CD4-positive, alpha-beta T cell treated with Interleukin-17A for 4 hours (primary cell): ENCODE measurements at regions not wholly inside any gene's neighbourhood (a gene's known extent, or its start where the extent isn't known, plus 50 kb on each side); places are given as distances from the start of the nearest gene placed in this dataset.

Experiments used
- DNase-seq: peaks from one replicate; pipeline ENCODE4 v3.0.0-alpha.2; 2020; ENCODE audit warnings: mixed read lengths

DNA sequence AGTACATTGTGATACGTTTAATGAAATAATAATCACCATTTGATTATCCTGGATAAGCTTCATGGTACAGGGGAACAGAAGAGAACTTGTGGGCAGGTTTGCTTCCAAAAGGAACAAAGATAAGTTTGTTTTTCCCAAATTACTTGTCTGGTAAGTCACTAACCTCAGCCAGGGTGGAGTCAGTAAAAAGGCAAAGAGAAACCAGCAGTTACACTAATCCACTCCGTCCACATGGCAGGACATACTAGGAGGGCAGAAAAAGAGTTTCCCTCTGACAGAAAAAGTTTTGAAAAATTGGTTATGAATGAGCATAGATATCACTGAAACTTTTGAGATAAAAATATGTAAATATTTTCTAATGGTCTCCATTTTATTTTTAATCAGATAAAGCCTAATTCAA lies 285.9 kb downstream of the IL15 start:
- DNase-seq: no peak

DNA sequence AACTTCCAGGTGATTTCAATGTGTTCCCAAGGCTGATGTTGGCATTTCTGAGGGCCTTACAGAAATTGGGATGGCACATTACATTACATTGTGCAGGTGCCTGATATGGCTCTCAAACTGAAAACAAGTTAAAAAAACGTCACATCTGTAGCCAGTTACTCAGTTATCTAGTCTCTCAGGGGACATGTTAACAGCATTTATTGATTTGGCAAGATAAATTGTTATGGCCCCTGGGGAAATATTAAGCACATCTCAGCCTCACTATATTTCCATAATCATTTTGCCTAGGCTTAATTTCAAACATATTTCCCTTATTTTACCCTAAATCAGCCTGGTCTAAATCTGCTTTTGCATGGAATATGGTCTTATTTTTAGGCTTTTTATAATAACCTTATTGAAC lies 290.0 kb downstream of the IL15 start:
- no peak for DNase-seq

DNA sequence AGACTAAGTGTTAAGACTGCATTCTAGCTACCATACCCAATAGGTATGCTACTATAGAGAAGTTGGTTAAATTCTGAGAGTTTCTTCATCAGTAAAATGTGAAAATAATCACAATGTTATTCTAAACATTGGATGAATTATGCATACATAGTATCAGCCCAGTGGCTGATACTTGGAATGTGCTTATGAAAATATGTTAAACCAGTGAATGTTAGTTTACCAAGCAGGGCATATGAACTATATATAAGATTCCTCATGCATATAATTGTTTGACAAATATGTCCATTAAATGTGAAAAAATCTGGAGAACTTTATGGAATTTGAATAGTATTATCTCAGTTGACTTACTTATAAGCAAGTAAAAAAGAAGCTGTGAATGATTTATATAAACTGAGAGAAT lies 296.1 kb downstream of the IL15 start:
- DNase-seq: no peak

DNA sequence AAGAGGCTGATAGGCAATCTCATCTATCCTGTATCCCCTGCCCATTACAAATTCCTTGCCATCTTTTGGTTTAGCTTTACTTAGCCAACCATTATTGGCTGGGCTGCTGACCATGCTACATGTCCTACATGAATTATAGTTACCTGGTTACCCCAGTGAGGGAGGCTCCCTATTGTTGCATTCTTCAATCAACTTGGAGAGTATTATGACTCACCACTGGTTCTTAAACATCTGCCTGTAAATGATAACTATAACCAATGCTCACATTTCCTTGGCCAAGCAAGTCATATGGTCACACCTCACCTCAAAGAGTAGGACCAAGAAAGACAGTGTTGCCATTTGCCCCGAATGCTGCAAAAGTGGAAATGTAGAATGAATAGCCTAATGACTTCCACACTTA lies 297.6 kb downstream of the IL15 start:
- DNase-seq: no peak

DNA sequence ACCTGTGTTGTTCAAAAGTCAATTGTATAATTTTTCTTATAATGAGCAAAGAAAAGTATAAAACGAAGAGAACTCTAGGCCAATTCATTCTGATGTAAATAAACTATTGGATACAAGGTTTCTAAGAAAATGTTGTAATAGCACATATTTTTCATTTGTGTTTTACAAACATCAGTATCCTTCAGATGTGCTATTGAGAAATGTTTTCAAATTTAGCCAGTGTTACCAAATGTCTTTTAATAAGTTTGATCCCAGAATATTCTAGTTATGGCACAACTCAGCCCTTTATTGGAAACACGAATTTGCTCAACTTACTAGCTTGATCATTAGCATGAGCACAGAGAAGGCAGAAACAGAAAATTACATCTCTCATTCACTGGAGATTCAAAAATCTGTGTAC lies 319.3 kb downstream of the IL15 start:
- DNase-seq: no peak

DNA sequence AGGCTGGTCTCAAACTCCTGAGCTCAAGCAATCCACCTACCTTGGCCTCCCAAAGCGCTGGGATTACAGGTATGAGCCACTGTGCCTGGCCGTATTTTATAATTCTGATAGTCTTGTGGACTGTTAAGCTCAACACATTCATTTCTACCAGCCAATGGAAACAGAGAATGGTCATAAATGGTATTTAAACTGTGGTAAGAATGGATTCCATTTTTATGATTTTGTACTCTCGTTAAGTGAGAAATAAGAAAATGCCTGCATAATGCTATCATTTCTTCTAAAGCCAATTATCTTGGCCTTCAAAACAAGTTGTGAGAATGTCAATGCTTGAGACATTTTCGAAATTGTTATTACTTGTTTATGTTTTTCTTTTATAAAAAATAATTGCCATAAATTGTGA lies 321.0 kb downstream of the IL15 start:
- DNase-seq: no peak

DNA sequence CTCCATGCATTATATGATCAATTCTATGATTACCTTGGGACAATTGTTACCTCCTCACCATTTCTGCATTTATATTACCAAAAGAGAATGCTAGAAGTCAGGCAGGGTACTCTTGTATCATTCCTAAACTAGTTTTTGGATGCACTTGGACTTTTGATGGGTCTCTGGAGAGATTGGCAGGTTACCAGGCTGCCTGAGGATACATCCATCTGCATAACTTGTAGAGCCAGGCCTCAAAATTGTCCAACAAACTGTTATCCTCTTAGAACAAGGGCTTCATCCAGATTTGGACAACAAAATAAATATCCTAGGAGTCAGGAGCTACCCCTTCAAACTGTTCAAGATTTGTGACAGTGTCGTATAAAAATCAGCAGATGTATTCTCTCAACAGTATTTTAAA lies 326.1 kb downstream of the IL15 start:
- no peak for DNase-seq

DNA sequence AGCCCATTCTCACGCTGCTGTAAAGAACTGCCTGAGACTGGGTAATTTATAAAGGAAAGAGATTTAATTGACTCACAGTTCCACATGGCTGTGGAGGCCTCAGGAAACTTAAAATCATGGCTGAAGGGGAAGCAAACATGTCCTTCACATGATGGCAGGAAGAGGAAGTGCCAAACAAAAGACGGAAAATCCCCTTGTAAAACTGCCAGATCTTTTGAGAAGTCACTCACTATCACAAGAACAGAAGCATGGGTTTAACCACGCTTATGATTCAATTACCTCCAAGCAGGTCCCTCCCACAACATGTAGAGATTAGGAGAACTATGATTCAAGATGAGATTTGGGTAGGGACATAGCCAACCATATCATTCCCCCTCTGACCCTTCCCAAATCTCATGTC lies 335.5 kb downstream of the IL15 start:
- no peak for DNase-seq

DNA sequence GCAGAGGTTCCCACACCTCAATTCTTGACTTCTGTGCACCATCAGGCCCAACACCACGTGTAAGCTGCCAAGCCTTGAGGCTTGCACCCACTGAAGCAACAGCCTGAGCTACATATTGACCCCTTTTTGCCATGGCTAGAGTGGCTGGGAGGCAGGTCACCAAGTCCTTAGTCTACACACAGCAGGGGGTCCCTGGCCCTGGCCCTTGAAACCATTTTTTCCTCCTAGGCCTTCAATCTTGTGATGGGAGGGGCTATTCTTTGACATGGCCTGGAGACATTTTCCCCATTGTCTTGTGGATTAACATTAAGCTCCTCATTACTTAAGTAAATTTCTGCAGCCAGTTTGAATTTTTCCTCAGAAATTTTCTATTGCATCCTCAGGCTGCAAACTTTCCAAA lies 336.6 kb downstream of the IL15 start:
- DNase-seq: no peak
